Fibroblast of lung (primary cell): ENCODE measurements at regions not wholly inside any gene's neighbourhood (a gene's known extent, or its start where the extent isn't known, plus 50 kb on each side); places are given as distances from the start of the nearest gene placed in this dataset.
A peak's percentile ranks its signal among the peaks of the same experiment; 100 is the strongest.

Experiments used
- DNase-seq, 2 donors: peaks; one replicate each; pipeline versions ENCODE4 v3.0.0 to v3.0.0-alpha.2; 2010; ENCODE audit warnings: low read depth in 2 of 2
- H2AFZ ChIP-seq: 2 replicates; pipeline ENCODE4 v1.5.1; 2012; ENCODE audit warnings: low read length, control low read depth, inconsistent platforms
- H3K27ac ChIP-seq: 2 replicates; pipeline ENCODE4 v1.5.1; 2011; ENCODE audit warnings: low read length, control low read depth; ENCODE audit not compliant: insufficient read depth
- H3K27me3 ChIP-seq: 2 replicates; pipeline ENCODE4 v1.5.1; 2011; ENCODE audit warnings: mild to moderate bottlenecking, low read length; ENCODE audit not compliant: control insufficient read depth, insufficient read depth
- H3K36me3 ChIP-seq: 2 replicates; pipeline ENCODE4 v1.5.1; 2011; ENCODE audit warnings: low read length; ENCODE audit not compliant: control insufficient read depth, insufficient read depth
- H3K4me1 ChIP-seq: 2 replicates; pipeline ENCODE4 v1.5.1; 2011; ENCODE audit warnings: low read length; ENCODE audit not compliant: control insufficient read depth, insufficient read depth; ENCODE audit errors: extremely low read depth
- H3K4me2 ChIP-seq: 2 replicates; pipeline ENCODE4 v1.5.1; 2011; ENCODE audit warnings: low read length, control low read depth; ENCODE audit not compliant: insufficient read depth; ENCODE audit errors: extremely low read depth
- H3K4me3 ChIP-seq, 4 experiments: fragments of 200-600 bp in 1 of 4; sonication (generic) in 1 of 4; replicated peaks in 1 of 4; 2 replicates each; pipeline ENCODE4 v1.5.1; 2011 to 2016; ENCODE audit warnings: low read length in 4 of 4, low read depth in 3 of 4, mild to moderate bottlenecking in 3 of 4, control low read depth in 2 of 4, inconsistent platforms in 1 of 4, mixed read lengths in 1 of 4; ENCODE audit not compliant: insufficient read depth in 1 of 4; ENCODE audit errors: control extremely low read depth in 1 of 4
- H3K79me2 ChIP-seq: 2 replicates; pipeline ENCODE4 v1.5.1; 2012; ENCODE audit warnings: mild to moderate bottlenecking, low read length, inconsistent platforms; ENCODE audit not compliant: control insufficient read depth, insufficient read depth
- H3K9ac ChIP-seq: 2 replicates; pipeline ENCODE4 v1.5.1; 2011; ENCODE audit warnings: mild to moderate bottlenecking, low read length, control low read depth; ENCODE audit not compliant: insufficient read depth
- H3K9me3 ChIP-seq: 2 replicates; pipeline ENCODE4 v1.5.1; 2012; ENCODE audit warnings: low read depth, low read length; ENCODE audit not compliant: control insufficient read depth, insufficient read depth
- H4K20me1 ChIP-seq: 2 replicates; pipeline ENCODE4 v1.5.1; 2011; ENCODE audit warnings: low read length; ENCODE audit not compliant: control insufficient read depth, insufficient read depth; ENCODE audit errors: extremely low read depth
- CTCF ChIP-seq, 2 donors: IDR thresholded peaks in 1 of 2; conservative IDR thresholded peaks in 1 of 2; 1 replicate in 1 of 2; 2 replicates in 1 of 2; pipeline ENCODE4 v1.5.1; 2011 to 2012; ENCODE audit warnings: low read length in 2 of 2, control low read depth in 1 of 2, inconsistent platforms in 1 of 2, low read depth in 1 of 2, mild to moderate bottlenecking in 1 of 2
- EZH2 ChIP-seq: IDR thresholded peaks from 2 replicates; pipeline ENCODE4 v1.5.1; 2012; ENCODE audit warnings: low read length, control low read depth, mild to moderate bottlenecking; ENCODE audit errors: missing control alignments

- no peaks in the 10 kb centered on the region for H3K36me3 ChIP-seq
- no peaks in the 10 kb centered on the region for H3K27me3 ChIP-seq
- no peaks in the 10 kb centered on the region for H3K79me2 ChIP-seq
- H3K4me3 ChIP-seq, result no peak overlapping the region
- peaks cover 2% of the 10 kb centered on the region for H3K4me1 ChIP-seq
- H3K9me3 ChIP-seq, result no peaks in the 10 kb centered on the region
- DNase-seq, result peak; percentile 91 to 96
- no peak overlapping the region for H3K9ac ChIP-seq
- no peak overlapping the region for H3K27ac ChIP-seq
- H4K20me1 ChIP-seq, result no peaks in the 10 kb centered on the region
- TF ChIP-seq CTCF (conservative IDR thresholded peaks at IDR 0.05 in 1 of 2, IDR thresholded peaks at IDR 0.05 in 1 of 2; ENCODE audit: low read depth in 1 of 2, low read length in 2 of 2), result peak in 1 of 2 donors; percentile 14
- TF ChIP-seq EZH2, result no peak
- H3K4me2 ChIP-seq, result no peak overlapping the region
- no peak overlapping the region for H2AFZ ChIP-seq
These were observed 98.6 kb upstream of the TLE1 start for GRCh38 chr9:81787747-81788632.

GRCh38 chr9:81789721-81790120 is 100.4 kb upstream of the TLE1 start:
- no peak for TF ChIP-seq EZH2
- TF ChIP-seq CTCF (conservative IDR thresholded peaks at IDR 0.05 in 1 of 2, IDR thresholded peaks at IDR 0.05 in 1 of 2; ENCODE audit: low read depth in 1 of 2, low read length in 2 of 2), result no peak
- no peaks in the 10 kb centered on the region for H3K36me3 ChIP-seq
- H3K27ac ChIP-seq, result no peak overlapping the region
- H2AFZ ChIP-seq, result no peak overlapping the region
- no peaks in the 10 kb centered on the region for H4K20me1 ChIP-seq
- H3K4me2 ChIP-seq, result no peak overlapping the region
- peaks cover 2% of the 10 kb centered on the region for H3K4me1 ChIP-seq
- H3K4me3 ChIP-seq, result no peak overlapping the region
- DNase-seq, result peak in 1 of 2 donors; percentile 81
- no peak overlapping the region for H3K9ac ChIP-seq
- no peaks in the 10 kb centered on the region for H3K79me2 ChIP-seq
- no peaks in the 10 kb centered on the region for H3K9me3 ChIP-seq
- H3K27me3 ChIP-seq, result no peaks in the 10 kb centered on the region

GRCh38 chr9:81790166-81790565 is 100.8 kb upstream of the TLE1 start:
- Histone ChIP-seq H3K4me1 (peaks cover 2% of the 10 kb centered on the region), H2AFZ (no peak overlapping the region), H4K20me1 (no peaks in the 10 kb centered on the region), H3K36me3 (no peaks in the 10 kb centered on the region), H3K4me2 (no peak overlapping the region), H3K79me2 (no peaks in the 10 kb centered on the region), H3K9me3 (no peaks in the 10 kb centered on the region), H3K9ac (no peak overlapping the region), H3K27me3 (no peaks in the 10 kb centered on the region), H3K4me3 (no peak overlapping the region), H3K27ac (no peak overlapping the region)
- DNase-seq, result no peak
- TF ChIP-seq CTCF (conservative IDR thresholded peaks at IDR 0.05 in 1 of 2, IDR thresholded peaks at IDR 0.05 in 1 of 2; ENCODE audit: low read depth in 1 of 2, low read length in 2 of 2) (no peak), EZH2 (no peak)
